ENCODE measurements at regions not wholly inside any gene's neighbourhood (a gene's known extent, or its start where the extent isn't known, plus 50 kb on each side); places are given as distances from the start of the nearest gene placed in this dataset.

GRCh38 chr5:120358949-120359348, 105.2 kb upstream of the PRR16 start:
- no peak for TF ChIP-seq CTCF (IDR thresholded peaks at IDR 0.05)
- TF ChIP-seq POLR2A (IDR thresholded peaks at IDR 0.05), result no peak
